ENCODE measurements at regions not wholly inside any gene's neighbourhood (a gene's known extent, or its start where the extent isn't known, plus 50 kb on each side); places are given as distances from the start of the nearest gene placed in this dataset.

- intact Hi-C loops (cut with micrococcal nuclease; ENCODE audit: unreplicated experiment): no loop called here
- H3K9me3 ChIP-seq (ENCODE audit: insufficient read depth, low read depth): no peaks in the 10 kb centered on the region
Measured at GRCh38 chr2:88355486-88355885, 97.0 kb downstream of the FOXI3 start.

GRCh38 chr2:88351249-88351601, 101.3 kb downstream of the FOXI3 start:
- no peaks in the 10 kb centered on the region for H3K9me3 ChIP-seq (ENCODE audit: insufficient read depth, low read depth)
- H3K36me3 ChIP-seq (ENCODE audit: low read depth): no peaks in the 10 kb centered on the region
- H3K27me3 ChIP-seq (ENCODE audit: insufficient read depth, low read depth): peaks cover 35% of the 10 kb centered on the region
- TF ChIP-seq EZH2 (IDR thresholded peaks at IDR 0.05; ENCODE audit: low read depth): no peak
- TF ChIP-seq CTCF (conservative IDR thresholded peaks at IDR 0.05): 0 out of 2 replicates have a peak, but pooled peaks have one; percentile 24
- H3K9me2 ChIP-seq (ENCODE audit: insufficient read depth): no peaks in the 10 kb centered on the region
- H3K4me2 ChIP-seq: no peak overlapping the region
- H3K79me2 ChIP-seq (ENCODE audit: low read depth): no peaks in the 10 kb centered on the region
- no TSS peak for BruUV-seq (replicated peaks)
- intact Hi-C loops (cut with micrococcal nuclease; ENCODE audit: unreplicated experiment): no loop called here
- H2AFZ ChIP-seq: no peak overlapping the region
- H3F3A ChIP-seq (ENCODE audit: insufficient read depth, low read depth): no peaks in the 10 kb centered on the region
- DNase-seq: no peak
- H3K4me1 ChIP-seq (replicated peaks; ENCODE audit: insufficient read depth): no peaks in the 10 kb centered on the region
- H4K20me1 ChIP-seq (ENCODE audit: insufficient read depth): no peaks in the 10 kb centered on the region
- ChIA-PET POLR2A (ENCODE audit: unreplicated experiment) (no interaction called here), CTCF (interaction anchor here (0.7 kb wide), 1 partner anchor 11 kb away, joined by 7 read pairs; no protein-coding TSS in a partner anchor)
- no peak overlapping the region for H3K27ac ChIP-seq
- H3K4me3 ChIP-seq: no peak overlapping the region

More at GRCh38 chr2:88355486-88355885, 97.0 kb downstream of the FOXI3 start:
- no peaks in the 10 kb centered on the region for H4K20me1 ChIP-seq (ENCODE audit: insufficient read depth)
- DNase-seq: no peak
- no peak overlapping the region for H2AFZ ChIP-seq
- no peaks in the 10 kb centered on the region for H3K36me3 ChIP-seq (ENCODE audit: low read depth)
- no peaks in the 10 kb centered on the region for H3K4me1 ChIP-seq (replicated peaks; ENCODE audit: insufficient read depth)
- ChIA-PET CTCF (no interaction called here), POLR2A (ENCODE audit: unreplicated experiment) (no interaction called here)
- H3K4me2 ChIP-seq: no peak overlapping the region
- no peak overlapping the region for H3K4me3 ChIP-seq
- TF ChIP-seq CTCF (conservative IDR thresholded peaks at IDR 0.05) (no peak), EZH2 (IDR thresholded peaks at IDR 0.05; ENCODE audit: low read depth) (no peak)
- BruUV-seq (replicated peaks): no TSS peak
- no peaks in the 10 kb centered on the region for H3F3A ChIP-seq (ENCODE audit: insufficient read depth, low read depth)
- peaks cover 23% of the 10 kb centered on the region; the same call in 1 of the 2 replicates for H3K27me3 ChIP-seq (ENCODE audit: insufficient read depth, low read depth)
- no peaks in the 10 kb centered on the region for H3K79me2 ChIP-seq (ENCODE audit: low read depth)
- no peaks in the 10 kb centered on the region for H3K9me2 ChIP-seq (ENCODE audit: insufficient read depth)
- no peak overlapping the region for H3K27ac ChIP-seq

- H4K20me1 ChIP-seq (ENCODE audit: insufficient read depth): no peaks in the 10 kb centered on the region
- H3K27ac ChIP-seq: no peak overlapping the region
- ChIA-PET CTCF (interaction anchor here (0.6 kb wide), 1 partner anchor 236 kb away, joined by 3 read pairs; no protein-coding TSS in a partner anchor), POLR2A (ENCODE audit: unreplicated experiment) (no interaction called here)
- no peaks in the 10 kb centered on the region for H3K36me3 ChIP-seq (ENCODE audit: low read depth)
- no peaks in the 10 kb centered on the region for H3K4me1 ChIP-seq (replicated peaks; ENCODE audit: insufficient read depth)
- H3K79me2 ChIP-seq (ENCODE audit: low read depth): no peaks in the 10 kb centered on the region
- no TSS peak for BruUV-seq (replicated peaks)
- TF ChIP-seq EZH2 (IDR thresholded peaks at IDR 0.05; ENCODE audit: low read depth) (no peak), CTCF (conservative IDR thresholded peaks at IDR 0.05) (peak; percentile 70)
- H2AFZ ChIP-seq: no peak overlapping the region
- intact Hi-C loops (cut with micrococcal nuclease; ENCODE audit: unreplicated experiment): no loop called here
- DNase-seq: peak in 1 of 2 experiments; percentile 61
- peak overlapping the region; percentile 41; the same call in 1 of the 2 replicates for H3K4me3 ChIP-seq
- no peaks in the 10 kb centered on the region for H3K9me2 ChIP-seq (ENCODE audit: insufficient read depth)
- no peaks in the 10 kb centered on the region for H3K9me3 ChIP-seq (ENCODE audit: insufficient read depth, low read depth)
- no peaks in the 10 kb centered on the region for H3F3A ChIP-seq (ENCODE audit: insufficient read depth, low read depth)
- peaks cover 41% of the 10 kb centered on the region for H3K27me3 ChIP-seq (ENCODE audit: insufficient read depth, low read depth)
- H3K4me2 ChIP-seq: peak overlapping the region; percentile 48
Measured at GRCh38 chr2:88350331-88351248, 101.9 kb downstream of the FOXI3 start.
